ENCODE measurements at regions not wholly inside any gene's neighbourhood (a gene's known extent, or its start where the extent isn't known, plus 50 kb on each side); places are given as distances from the start of the nearest gene placed in this dataset.

DNA sequence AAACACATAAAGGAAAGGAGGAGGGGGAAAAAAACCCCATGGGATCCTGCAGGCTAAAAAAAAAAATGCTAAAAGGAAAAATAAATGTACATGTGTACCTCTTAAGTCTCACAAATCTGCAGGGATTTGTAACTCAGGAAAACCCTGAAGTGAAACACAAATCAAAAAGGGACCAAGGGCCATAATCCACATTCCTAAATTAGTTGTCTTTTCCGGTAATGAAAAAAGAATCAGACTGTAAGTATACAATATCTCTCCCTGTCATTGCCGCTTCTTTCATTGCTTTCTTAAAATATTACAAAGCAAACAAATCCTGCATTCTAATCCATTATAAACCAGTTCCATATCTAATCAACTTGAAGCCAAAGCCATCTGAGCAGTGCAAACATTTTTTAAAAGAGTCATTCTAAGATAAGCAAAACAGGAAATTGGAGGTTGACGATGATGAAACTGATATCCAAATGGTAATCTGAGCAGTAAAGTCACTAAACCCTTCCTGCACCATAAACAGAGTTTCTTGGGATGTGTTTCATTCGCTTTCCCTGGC is 58.7 kb upstream of the SIM2 start:
- Histone ChIP-seq H3K4me3 (no peak overlapping the region), H3K27ac (no peak overlapping the region)
- DNase-seq (ENCODE audit: low spot score): no peak
- TF ChIP-seq, protein P1, sequence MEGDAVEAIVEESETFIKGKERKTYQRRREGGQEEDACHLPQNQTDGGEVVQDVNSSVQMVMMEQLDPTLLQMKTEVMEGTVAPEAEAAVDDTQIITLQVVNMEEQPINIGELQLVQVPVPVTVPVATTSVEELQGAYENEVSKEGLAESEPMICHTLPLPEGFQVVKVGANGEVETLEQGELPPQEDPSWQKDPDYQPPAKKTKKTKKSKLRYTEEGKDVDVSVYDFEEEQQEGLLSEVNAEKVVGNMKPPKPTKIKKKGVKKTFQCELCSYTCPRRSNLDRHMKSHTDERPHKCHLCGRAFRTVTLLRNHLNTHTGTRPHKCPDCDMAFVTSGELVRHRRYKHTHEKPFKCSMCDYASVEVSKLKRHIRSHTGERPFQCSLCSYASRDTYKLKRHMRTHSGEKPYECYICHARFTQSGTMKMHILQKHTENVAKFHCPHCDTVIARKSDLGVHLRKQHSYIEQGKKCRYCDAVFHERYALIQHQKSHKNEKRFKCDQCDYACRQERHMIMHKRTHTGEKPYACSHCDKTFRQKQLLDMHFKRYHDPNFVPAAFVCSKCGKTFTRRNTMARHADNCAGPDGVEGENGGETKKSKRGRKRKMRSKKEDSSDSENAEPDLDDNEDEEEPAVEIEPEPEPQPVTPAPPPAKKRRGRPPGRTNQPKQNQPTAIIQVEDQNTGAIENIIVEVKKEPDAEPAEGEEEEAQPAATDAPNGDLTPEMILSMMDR (IDR thresholded peaks at IDR 0.05): no peak

DNA sequence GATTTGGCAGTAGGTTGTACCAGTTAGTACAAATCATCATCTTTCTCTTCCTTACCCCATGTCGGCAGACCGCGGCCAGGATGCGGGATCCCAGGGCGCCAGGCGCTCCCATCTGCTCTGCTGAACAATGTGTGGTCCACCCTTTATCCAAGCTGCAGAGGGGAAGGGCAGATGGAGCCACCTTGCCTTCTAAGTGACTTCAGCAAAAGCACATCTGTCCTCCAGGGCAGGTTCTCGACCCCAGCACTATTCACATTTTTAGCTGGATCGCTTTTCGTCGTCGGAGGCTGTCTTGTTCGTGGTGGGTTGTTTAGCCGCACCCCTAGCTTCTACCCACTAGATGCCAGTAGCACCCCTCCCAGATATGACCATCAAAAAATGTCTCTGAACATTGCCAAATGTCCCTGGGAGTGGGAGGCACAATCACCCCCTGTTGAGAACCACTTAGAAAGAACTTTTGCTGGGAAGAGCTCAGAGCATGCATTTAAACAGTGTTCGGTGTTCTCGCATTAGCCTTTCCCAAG is 58.1 kb upstream of the SIM2 start:
- Histone ChIP-seq H3K27ac (no peak overlapping the region), H3K4me3 (no peak overlapping the region)
- DNase-seq (ENCODE audit: low spot score): peak; percentile 38
- TF ChIP-seq, protein P1 (IDR thresholded peaks at IDR 0.05): no peak

DNA sequence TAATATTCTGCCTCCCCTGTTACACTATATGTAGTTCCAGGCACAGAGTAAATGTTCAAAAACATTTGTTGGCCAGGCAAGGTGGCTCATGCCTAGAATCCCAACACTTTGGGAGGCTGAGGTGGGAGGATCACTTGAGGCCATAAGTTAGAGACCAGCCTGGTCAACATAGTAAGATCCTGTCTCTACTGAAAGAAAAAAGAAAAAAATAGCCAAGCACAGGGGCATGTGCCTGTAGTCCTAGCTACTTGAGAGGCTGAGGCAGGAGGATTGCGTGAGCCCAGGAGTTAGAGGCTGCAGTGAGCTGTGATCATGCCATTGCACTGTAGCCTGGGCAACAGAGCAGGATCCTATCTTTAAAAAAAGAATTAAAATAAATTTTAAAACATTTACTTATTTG is 57.6 kb upstream of the SIM2 start:
- TF ChIP-seq, protein P1 (IDR thresholded peaks at IDR 0.05): no peak
- DNase-seq (ENCODE audit: low spot score): peak; percentile 16
- H3K4me3 ChIP-seq: no peak overlapping the region
- no peak overlapping the region for H3K27ac ChIP-seq

DNA sequence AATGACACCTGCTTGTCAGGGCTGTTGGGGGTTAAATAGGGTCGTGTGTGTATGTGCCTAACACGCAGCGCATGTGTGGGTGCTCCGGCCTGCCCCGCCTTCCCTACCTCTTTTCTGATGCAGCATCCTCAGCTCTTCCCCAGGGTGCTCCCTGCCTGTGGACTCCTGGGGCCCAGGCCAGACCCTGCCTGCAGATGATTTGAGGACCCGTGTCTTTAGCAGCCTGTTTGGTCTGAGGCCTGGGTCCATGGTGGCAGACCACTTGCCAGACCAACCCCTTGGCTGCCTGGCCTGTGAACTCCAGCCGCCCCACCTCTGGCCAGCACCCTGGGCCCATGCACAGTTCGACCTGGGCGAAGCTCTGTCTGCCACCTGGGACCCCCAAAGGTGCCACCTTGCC is 57.0 kb upstream of the SIM2 start:
- H3K4me3 ChIP-seq: no peak overlapping the region
- DNase-seq (ENCODE audit: low spot score): peak; percentile 38
- TF ChIP-seq, protein P1 (IDR thresholded peaks at IDR 0.05): no peak
- no peak overlapping the region for H3K27ac ChIP-seq

DNA sequence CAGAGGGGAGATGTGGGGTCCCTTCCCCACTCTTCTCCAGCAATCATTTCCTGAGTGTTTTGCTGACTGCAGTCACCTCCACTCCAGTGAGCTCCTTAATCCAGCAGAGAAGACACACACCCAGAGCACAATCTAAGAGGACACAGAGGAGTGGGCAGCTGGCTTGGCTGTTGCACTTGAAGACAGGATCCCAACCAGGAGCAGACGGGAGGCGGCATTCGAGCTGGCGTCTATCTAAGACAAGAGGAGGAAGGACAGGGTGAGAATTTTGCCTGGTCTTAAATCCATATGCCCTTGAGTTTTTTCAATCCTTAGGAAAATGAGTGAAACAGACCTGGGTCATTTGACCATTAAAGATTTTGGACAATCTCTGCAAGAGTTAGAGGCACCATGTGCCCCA is 56.1 kb upstream of the SIM2 start:
- TF ChIP-seq, protein P1 (IDR thresholded peaks at IDR 0.05): no peak
- DNase-seq (ENCODE audit: low spot score): peak; percentile 36
- no peak overlapping the region for H3K27ac ChIP-seq
- no peak overlapping the region for H3K4me3 ChIP-seq

DNA sequence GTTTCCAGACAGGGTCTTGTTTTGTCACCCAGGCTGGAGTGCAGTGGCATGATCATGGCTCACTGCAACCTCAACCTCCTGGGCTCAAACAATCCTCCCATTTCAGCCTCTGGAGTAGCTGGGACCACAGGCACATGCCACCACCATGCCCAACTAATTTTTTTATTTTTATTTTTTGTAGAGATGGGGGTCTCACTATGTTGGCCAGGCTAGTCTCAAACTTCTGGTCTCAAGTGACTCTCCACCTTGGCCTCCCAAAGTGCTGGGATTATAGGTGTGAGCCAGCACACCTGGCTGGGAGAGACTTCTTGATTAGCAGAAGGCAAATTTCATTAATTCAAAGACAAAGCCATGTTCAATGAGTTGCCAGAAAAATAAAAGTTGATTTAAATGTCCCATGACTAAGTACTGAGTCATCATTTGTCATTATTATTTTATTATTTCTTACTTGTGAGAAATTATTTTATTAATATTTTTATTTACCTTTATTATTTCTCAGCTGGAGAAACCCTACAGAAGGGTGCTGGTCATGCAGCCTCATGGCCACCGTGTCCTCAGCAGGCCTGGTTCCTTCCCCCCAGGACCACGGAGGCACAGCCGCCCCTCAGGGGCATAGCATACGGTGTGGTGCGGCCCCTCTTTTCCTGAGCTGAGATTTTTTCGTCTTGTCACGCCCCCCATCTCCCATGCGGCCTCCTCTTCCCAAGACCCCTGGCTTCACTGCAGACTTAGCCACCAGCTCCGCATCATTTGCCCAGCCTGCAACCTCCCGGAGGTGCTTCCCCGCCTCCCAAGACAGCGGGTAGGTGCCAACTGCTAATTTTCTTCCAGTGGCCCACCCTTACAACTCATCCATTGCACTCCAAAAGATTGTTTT is 55.3 kb upstream of the SIM2 start:
- H3K4me3 ChIP-seq: no peak overlapping the region
- H3K27ac ChIP-seq: no peak overlapping the region
- TF ChIP-seq, protein P1 (IDR thresholded peaks at IDR 0.05): no peak
- no peak for DNase-seq (ENCODE audit: low spot score)

DNA sequence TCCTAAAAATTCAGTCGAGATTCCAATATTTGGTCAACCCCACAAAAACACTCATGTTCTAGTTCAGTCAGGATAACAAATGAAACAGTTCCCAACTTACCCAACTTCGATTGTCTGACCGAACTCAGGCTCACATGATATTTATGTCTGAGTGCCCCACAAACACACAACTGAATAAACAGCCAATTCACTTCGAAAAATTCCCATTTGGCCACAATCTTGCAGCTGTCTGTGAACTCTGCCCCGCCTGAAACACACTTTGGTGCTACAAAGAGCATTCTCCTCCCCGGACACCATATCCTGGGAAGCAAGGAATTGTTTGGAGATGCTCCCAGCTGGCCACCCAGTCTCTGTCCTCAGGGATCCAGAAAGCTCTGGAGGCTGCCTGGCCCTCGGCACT is 52.9 kb upstream of the SIM2 start:
- no peak for DNase-seq (ENCODE audit: low spot score)
- Histone ChIP-seq H3K4me3 (no peak overlapping the region), H3K27ac (no peak overlapping the region)
- TF ChIP-seq, protein P1 (IDR thresholded peaks at IDR 0.05): no peak

Data from coronary artery (tissue), 2 donors.